ENCODE measurements at regions not wholly inside any gene's neighbourhood (a gene's known extent, or its start where the extent isn't known, plus 50 kb on each side); places are given as distances from the start of the nearest gene placed in this dataset.
A peak's percentile ranks its signal among the peaks of the same experiment; 100 is the strongest.

GRCh38 chr1:193700710-193701355 lies 514.4 kb upstream of the B3GALT2 start:
- TF ChIP-seq RAD21 (conservative IDR thresholded peaks at IDR 0.05 in 1 of 2, IDR thresholded peaks at IDR 0.05 in 1 of 2) (no peak; a peak in 2 of 5 replicates), RNF2 (IDR thresholded peaks at IDR 0.05; ENCODE audit: borderline replicate concordance, low read depth) (no peak), CTCF (IDR thresholded peaks at IDR 0.05) (no peak), NFE2L2 (conservative IDR thresholded peaks at IDR 0.05; ENCODE audit: low read length) (no peak), MYC (IDR thresholded peaks at IDR 0.05; ENCODE audit: borderline replicate concordance, low read length) (no peak), ELK1 (IDR thresholded peaks at IDR 0.05; ENCODE audit: low read depth, low read length) (no peak), CEBPB (IDR thresholded peaks at IDR 0.05) (peak in 1 of 2 experiments; percentile 55; a peak in 1 of 4 replicates), POLR2A (IDR thresholded peaks at IDR 0.05; ENCODE audit: low read length) (no peak), CHD2 (IDR thresholded peaks at IDR 0.05; ENCODE audit: low read length, partially characterized antibody) (no peak), EP300 (IDR thresholded peaks at IDR 0.05) (peak; percentile 25 to 63; a peak in 1 of 5 replicates)

All from A549 (cell line).